Suppressor macrophage treated with lipopolysaccharide for 4 hours (primary cell): ENCODE measurements at regions not wholly inside any gene's neighbourhood (a gene's known extent, or its start where the extent isn't known, plus 50 kb on each side); places are given as distances from the start of the nearest gene placed in this dataset.

Source experiments
- DNase-seq: peaks from one replicate; pipeline ENCODE4 v3.0.0-alpha.2; 2020

DNA sequence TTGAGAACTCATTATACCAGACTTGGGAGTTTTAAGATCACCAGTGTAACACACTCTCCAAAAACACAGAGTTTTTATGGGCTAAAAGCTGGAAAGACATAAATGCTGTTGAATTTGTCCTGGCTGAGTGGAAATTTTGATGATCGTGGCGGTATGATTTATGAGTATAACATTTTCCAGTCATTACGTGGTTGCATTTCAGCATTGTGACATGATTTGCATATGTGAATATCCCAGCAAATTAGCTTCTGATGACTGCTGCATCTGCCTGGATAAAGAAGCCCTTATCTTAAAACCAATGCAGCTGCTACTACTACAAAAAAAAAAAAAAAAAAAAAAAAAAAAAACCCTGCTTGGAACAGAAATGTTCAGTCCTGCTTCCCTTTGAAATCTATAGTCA lies 850.9 kb downstream of the TFAP2A start:
- no peak for DNase-seq

DNA sequence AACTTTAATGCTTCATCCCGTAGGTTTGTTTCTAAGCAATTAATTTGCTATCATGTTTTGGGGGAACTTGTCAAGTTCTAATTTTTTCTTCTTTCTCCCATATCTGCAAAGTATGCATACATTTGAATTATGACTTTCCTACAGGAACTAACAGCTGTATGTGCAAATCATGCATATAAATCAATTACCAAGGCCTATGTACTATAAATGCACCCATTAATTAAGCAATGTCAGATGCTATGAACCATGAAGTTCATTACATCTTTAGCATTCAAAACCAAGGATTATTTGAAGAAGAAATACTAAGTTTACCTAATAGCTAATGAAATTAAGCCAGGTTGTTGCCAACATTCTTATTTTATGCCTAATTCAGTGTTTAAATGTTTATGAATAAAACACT lies 851.3 kb downstream of the TFAP2A start:
- DNase-seq = no peak

DNA sequence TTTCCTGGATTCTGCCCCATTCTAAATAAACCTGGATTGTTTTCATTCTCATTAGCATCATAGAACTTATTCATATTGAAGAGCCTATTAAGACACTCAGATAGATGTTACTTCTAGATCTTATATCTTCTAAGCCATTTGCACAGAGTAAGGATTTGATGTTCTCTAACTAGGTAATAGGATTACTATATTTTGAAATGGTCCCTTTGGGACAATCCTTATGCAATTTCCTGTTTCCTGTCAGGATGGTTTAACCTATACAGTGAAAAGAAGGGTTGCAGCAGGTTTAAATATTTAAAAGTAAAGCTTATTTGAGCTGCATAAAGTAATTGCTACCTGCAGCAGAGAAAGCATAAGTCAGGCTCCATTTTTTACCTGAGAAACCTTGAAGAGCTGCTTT lies 860.1 kb downstream of the TFAP2A start:
- no peak for DNase-seq

DNA sequence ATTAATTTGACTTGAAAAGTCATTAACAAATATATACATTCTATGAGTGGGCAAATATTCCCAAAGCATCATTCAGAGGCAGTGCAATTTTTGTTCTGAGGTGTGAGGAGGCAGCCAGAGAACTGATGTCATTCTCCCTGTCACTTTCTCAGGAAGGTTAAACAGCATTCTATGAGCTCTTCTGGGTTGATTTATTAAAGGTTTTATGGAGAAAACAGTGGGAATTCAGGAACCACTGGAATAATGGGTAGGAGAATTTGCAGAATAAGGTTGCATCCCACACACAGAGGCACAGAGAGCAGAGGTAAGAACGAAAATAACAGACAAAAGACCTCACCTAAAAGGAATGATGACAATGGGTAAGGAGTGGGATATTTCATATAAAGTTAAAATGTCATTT lies 860.6 kb downstream of the TFAP2A start:
- no peak for DNase-seq

DNA sequence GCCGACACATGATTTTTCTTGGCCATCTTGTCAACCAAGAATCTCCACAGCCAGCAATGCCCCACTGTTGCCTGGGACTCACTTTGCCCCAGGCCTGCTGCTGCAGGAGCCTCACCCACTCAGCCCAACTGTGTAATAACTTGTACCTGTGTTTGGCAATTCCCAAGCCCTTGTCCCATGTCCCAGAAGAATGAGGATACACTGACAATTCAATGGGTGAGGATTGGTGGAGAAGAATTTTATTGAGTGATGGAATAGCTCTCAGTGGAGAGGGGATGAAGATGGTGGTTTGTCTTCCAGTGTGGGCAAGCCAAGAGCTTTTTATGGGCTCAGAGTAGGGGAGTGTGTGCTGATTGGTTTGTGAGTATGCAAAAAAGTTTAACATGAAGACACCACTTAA lies 861.9 kb downstream of the TFAP2A start:
- no peak for DNase-seq

DNA sequence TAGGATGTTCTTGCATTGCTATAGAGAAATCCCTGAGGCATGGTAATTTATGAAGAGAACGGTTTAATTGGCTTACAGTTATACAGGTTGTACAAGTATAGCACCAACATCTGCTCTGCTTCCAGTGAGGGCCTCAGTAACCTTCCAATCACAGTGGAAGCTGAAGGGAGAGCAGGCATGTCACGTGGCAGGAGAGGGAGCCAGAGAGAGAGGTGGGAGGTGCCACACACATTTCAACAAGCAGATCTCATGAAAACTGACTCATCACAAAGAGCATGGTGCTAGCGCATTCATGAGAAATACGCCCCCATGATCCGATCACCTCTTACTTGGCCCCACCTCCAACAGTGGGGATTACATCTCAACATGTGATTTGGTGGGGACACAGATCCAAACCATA lies 871.2 kb downstream of the TFAP2A start:
- no peak for DNase-seq

DNA sequence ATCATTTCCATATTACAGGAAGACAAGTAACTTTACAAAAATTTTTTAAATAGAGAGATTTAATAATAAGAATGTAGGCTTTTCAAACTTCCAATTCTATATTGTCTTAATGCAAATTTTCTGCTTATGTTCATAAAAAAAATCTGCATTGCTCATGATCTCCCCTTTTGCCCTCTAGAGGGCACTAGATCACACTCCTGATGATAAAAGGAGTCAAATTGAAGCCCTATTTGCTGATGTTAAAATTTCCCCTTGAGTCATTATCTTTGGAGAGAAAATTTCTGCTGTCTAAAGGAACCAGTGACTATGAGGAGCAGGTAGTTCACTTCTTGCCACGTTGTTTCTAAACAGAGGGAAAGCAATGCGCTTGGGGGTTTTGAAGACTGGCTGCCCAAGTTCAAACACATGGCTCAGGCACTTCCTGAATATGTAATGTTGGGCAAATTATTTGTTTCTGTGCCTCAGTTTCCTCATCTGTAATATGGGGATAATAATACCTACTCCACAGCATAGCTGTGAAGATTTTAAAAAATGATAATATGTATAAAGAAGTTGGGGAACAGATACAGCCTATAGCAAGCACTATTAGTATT lies 874.2 kb downstream of the TFAP2A start:
- peak; percentile 57 for DNase-seq

DNA sequence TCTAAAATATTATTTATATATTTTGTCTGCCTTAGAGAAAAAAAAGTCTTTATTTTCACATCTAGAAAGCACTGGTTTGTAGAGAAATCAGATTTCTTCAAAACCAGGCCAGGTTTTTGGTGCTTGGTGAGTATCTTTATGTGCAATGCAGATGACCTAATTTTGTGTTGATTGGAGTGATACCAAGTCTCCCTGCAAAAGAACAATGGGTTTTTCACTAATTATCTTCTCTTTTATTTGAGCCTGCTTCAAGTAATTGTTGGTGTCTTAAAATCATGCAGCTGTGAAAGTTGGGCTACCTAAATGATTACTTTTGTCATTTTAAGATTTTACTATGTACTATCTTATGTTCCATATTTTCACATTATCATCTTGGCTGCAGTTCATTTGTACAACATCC lies 874.7 kb downstream of the TFAP2A start:
- no peak for DNase-seq

DNA sequence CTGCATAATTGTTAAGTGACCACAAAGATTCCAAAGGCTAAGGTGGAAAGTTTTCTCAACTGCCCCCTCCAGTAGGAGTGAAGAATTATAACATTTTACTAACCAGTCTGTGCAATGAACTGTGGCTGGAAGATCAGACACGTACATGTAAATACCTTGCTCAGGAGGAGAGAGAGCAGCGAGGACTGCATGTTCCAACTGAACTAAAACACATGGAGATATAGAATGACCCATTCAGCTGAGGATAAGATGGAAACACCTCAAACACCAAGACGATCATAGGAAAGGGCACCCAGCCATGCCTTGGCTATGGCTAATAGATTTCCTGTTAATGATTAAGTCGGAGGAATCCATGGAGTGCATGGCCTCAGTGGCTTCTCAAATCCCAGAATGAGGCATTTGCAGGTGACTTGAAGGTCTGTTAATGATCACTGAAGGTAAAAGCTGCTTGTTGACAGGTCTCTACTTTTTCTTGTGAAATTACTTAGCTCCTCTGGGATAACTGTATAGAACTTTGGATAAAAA lies 875.6 kb downstream of the TFAP2A start:
- DNase-seq = no peak

DNA sequence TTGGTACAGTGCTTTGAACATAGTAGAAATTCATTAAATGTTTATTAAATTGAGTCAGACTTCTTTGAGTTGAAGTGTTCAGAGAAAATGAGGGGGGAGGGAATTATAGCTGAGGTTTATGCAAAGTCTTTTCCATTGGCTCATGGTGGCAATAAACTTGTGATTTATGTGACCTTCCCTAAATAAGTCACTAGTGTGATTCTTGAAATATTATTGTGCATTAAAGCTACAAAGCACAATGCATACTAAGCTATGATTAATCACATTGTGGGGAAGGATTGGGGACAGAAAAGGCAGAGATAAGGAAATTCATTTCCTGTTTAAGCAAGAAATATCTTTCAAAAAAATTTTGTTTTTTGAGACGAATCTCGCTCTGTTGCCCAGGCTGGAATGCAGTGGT lies 877.5 kb downstream of the TFAP2A start:
- DNase-seq = no peak

DNA sequence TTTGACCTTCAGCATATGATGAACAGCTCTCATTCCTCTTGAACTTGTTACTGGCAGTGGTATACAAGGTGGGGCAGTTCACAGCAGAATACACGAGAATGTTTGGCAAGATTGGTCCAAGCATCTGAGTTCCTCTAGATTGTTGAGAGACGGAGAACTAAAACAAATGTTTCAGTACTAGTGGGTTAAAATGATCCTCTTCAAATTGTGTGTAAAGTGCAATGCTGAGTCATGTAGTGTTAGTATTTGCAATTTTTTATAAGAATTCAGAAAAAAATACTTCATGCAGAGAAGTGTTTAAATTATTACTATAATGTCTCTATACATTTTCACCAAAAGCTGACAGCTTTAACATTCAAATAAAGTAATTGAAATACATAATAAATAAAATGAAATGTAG lies 879.8 kb downstream of the TFAP2A start:
- no peak for DNase-seq

DNA sequence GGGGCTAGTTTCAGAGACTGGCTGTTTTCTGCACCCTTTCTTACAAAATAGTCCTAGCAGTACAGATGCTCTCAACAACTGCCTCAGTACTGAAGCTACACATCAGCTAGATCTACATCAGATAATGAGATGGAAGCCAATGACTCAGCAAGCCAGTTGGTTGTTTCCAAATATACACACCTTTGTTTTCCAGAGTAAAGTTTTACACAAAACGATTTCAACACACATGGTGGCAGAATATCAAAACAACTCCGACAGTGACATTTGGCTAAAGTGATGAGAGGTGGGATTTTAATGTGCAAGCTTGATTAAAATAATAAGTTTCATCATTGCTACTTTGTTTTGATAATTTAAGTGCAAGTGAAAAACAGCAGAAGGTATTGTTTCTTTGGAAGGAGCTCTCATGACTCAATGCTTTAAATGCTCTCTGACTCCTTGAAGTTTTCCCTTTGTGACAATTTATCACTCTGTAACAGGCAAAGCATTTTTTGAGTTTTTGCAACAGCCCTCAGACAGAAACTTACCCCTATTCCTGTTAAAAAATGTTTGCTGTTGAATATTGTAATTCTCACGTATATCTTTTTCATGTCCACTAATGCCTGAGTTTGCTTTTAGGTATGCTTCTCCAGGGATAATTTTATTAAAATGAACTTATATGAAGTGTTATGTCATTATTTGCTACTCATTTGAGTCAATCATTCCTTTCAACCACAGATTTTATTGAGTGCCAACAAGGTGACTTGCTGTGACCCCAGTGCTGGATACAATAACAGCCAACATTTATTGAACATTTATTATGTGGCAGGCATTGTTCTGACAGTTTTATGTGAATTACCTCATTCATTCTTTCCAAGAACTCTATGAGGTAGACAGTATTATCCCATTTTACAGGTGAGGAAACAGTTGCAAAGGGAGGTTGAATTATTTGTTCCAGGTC lies 882.0 kb downstream of the TFAP2A start:
- DNase-seq = no peak

DNA sequence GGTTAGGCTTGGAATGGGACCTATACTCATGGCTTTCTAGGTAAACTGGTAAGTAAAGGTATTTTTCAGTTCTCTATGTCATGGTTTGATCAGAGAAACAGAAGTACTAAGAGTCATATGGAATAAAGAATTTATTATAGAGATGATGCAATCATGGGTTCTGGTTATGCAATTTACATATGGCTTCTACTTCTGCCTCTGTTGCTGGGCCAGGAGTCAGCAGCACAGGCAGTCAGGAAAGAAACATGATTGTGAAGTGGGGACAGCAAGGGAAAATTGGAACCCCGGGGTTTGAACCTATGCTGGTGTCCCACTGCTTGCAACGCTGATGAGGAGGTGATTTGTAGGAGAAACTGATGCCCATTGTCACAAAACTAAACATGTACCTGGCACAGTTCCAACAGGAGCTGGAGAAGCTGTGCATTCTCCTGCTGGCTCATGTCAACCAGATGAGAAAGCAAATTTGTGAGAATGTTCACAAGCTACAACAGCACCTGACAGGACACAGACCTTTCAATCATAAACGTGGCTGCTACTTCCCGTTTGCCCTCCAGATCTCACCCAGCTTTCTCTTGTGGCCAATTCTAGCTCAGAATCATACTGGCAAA lies 887.1 kb downstream of the TFAP2A start:
- peak; percentile 15 for DNase-seq

DNA sequence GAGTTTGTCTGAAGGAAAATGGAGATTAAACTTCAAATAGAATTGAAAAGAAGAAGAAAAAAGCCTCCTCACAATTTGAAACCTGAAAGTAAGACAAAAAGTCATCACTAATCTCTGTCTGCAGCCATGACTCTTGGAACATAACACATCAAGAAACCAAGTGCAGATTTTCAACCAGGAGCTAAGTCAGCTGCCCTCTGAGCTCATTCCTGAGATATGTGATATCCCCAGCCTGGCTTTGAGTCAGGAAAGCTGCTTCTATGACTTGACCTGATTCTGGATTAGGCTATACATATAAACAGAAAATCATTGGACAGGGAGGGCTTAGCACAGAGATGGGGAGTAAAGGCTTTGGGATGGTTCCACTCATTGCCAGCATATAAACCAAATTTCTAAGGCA lies 891.4 kb downstream of the TFAP2A start:
- no peak for DNase-seq

DNA sequence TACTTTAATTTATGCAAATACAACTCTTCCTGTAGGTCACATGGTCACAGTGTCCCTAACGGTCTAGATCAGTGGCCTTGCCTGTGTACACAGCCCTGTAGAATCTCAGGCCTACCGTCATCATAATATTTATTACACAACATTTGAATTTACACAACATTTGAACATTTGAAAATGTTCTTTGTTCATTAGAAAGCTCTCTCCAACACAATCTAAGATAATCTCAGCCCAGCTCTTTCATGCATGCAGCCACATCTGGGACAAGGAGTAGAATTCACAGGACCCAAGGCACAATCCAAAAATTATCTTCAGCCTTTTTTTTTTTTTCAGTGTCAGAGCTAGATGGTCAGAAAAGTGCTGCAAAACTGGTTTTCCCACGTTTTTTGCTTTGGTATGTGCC lies 892.8 kb downstream of the TFAP2A start:
- DNase-seq = no peak

DNA sequence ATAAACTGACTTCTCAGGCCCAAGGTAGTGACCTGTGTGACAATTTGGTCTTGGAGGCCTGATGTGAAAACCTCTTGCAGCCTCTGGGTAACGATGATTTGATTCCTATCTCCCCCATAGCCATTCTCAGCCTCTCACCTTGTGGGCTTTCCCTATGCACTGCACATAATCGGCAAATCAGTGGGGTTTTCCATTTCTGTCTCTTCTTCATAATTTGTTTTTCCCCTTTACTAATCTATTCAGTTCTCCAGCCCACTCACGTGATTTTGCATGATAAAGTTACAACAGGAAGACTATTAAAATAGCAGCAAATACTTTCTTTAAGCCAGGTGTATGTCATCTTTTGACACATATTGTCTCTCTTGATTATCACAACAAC lies 893.7 kb downstream of the TFAP2A start:
- DNase-seq = no peak

DNA sequence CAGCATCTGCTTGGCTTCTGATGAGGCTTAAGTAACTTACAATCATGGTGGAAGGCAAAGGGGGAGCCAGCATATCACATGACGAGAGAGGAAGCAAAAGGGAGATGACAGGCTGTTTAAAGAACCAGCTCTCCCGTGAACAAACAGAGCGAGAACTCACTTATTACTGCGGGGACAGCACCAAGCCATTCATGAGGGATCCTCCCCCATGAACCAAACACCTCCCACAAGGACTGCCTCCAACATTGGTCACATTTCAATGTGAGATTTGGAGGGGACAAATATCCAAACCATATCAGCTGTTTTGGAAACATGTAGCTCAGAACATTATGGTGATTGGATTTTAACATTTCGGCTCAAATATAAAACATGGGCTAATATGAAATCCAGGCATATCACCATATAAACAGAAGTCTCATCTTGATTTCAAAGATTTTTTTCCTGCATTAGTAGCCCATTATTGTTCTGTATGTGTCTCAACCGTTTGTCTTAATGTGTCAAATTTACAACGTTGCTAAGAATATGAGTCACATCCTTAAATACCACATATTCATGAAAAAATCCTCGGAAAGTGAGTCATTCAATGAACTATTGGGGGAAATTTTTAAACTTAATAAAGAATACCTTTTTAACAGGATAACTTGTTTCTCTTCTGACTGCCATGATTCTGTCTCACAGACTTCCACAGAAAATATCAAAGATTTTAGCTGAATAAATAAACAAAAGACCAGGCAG lies 894.3 kb downstream of the TFAP2A start:
- DNase-seq = no peak

DNA sequence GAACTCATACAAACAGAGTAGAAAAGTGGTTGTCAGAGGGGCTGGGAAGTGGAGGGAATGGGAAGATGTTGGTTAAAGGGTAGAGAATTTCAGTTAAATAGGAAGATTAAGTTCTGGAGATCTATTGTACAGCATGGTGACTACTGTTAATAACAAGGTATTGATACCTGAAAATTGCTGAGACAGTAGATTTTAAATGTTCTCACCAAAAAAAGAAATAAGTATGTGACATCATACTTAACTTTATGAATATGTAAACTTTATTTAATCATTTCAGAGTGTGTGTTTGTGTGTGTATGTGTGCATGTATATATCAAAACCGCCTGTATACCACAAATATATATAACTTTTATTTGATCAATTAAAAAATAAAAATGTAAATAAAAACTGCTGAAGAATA lies 896.4 kb downstream of the TFAP2A start:
- no peak for DNase-seq

DNA sequence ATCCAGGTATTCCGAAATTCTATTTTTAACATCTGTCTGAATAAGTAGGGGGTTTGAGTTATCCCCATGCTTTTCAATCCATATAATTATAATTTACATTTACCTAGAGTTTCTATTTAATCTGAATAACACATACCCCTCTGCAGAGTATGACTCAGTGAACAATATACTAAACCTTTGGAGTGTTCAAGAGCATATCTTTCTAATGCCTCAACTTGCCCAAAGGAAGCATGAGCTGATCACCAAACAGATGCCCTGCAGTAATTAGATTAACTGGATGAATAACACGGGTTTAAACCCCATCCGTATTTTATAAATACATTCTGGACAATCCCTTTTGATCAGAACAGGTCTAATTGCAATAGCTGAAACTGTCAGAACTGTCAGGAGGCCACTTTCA lies 897.1 kb downstream of the TFAP2A start:
- DNase-seq = no peak

DNA sequence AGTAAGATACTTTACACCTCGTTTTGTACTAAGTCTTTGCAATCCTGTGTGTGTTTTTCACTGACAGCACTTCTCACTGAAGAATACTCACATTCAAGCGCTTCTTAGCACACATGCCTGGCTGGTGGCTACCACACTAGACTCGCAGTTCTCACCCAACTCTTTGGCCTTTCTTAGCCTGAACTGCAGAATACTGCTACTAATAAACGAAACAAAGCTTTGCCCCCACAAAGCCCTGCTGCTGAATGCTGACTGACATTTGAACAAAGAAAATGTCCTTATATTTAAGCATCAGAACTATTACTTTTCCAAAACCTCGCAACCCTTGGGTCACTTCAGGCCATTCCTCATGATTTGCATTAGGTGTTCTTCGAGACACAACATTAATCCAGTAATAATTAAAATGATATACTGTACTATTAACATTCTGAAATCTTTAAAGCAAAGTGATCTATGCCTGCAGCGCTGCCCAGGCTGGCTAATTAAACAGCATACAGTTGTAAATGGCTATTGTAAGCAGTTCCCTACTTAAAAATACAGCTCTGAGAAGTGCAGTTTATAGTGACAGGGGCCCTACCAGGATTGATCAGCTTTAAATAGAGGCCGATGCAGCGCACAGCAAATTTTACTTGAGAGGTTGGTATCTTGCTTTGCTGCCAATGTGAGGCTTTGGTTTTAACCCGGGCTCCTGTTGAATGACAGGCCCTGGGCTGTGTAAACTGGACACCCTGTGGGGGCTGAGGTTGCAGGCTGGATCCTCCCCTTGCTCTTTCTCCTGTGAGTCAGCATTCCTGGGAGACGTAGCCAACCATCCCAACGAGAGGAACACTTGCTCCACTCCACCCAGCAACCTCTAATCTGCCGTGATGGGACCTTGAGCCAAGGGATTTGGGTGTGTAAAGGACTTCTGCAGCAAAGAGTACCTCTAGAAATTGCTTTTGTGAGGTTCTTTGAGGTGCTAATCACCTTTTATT lies 899.0 kb downstream of the TFAP2A start:
- no peak for DNase-seq

DNA sequence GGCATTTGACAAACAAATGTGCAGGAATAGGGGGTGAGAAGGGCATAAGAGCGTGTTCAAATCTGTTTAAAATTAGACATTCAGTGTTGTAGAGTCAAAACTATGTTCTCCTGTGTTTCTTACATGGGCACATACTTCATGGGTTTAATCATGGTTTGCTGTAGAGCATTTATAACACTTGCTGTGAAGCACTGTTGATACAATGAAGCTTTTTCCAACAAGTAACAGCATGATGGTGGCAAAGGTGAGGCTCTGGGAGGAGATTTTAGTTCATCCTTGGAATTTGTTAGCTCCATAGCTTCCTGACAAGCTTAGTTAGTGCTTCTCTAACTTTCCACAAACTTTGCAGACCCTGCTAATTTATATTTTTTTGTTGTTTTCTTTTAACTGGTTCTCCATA lies 900.7 kb downstream of the TFAP2A start:
- no peak for DNase-seq

DNA sequence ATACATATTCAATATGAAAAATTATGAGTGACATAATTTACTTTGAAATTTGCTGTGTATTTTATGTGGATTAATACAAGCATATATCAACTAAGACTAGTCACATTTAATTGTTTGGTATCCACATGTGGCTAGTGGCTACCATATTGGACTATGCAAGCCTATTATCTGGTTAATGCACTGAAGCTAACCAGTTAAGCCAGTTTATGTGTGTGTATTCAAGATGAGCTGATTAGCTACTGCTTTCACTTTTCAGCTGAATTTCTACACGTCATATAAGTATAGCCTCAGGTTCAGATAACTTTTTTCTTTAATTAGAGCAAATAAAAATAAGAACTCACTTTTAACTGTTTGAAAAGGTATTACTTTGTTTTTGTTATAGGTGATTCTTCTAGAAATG lies 903.7 kb downstream of the TFAP2A start:
- DNase-seq = no peak
